Gastroesophageal sphincter (tissue), 4 donors: ENCODE measurements at regions not wholly inside any gene's neighbourhood (a gene's known extent, or its start where the extent isn't known, plus 50 kb on each side); places are given as distances from the start of the nearest gene placed in this dataset.

Experiments
- ATAC-seq: fragments of 150-250 bp; one replicate; pipeline ENCODE4 v1.9.1; 2016; ENCODE audit warnings: mild to moderate bottlenecking, moderate library complexity
- H3K27ac ChIP-seq, 4 donors: fragments of 200-600 bp; sonication (generic) in 3 of 4; 1 replicate in 3 of 4; 2 replicates in 1 of 4; pipeline ENCODE4 v1.5.1; 2016 to 2019
- H3K27me3 ChIP-seq: fragments of 200-600 bp; sonication (generic); one replicate; pipeline ENCODE4 v1.5.1; 2019
- H3K36me3 ChIP-seq, 2 donors: fragments of 200-600 bp; sonication (generic); one replicate each; pipeline ENCODE4 v1.5.1; 2019; ENCODE audit warnings: control low read depth in 1 of 2
- H3K4me1 ChIP-seq, 3 donors: fragments of 200-600 bp; sonication (generic); 1 replicate in 2 of 3; 2 replicates in 1 of 3; pipeline ENCODE4 v1.5.1; 2016 to 2019; ENCODE audit warnings: control low read depth in 2 of 3
- H3K4me3 ChIP-seq, 2 donors: fragments of 200-600 bp; sonication (generic); one replicate each; pipeline ENCODE4 v1.5.1; 2019; ENCODE audit warnings: mild to moderate bottlenecking in 1 of 2, moderate library complexity in 1 of 2
- H3K9me3 ChIP-seq, 3 donors: fragments of 200-600 bp; sonication (generic); one replicate each; pipeline ENCODE4 v1.5.1; 2017 to 2019; ENCODE audit warnings: control low read depth in 2 of 3
- EP300 ChIP-seq: sonication (generic); formaldehyde crosslinking; IDR thresholded peaks from one replicate; pipeline ENCODE4 v1.6.1; 2017; ENCODE audit warnings: antibody characterized with exemption, mild to moderate bottlenecking
- POLR2A ChIP-seq, 2 donors: fragments of 450-650 bp; IDR thresholded peaks; one replicate each; pipeline ENCODE4 v1.6.1; 2017; ENCODE audit warnings: antibody characterized with exemption in 2 of 2, mild to moderate bottlenecking in 2 of 2, moderate library complexity in 1 of 2
- POLR2AphosphoS5 ChIP-seq: sonication (generic); formaldehyde crosslinking; IDR thresholded peaks from one replicate; pipeline ENCODE4 v1.6.1; 2017; ENCODE audit warnings: antibody characterized with exemption
- WGBS, 2 donors: methylation state at CpG; one replicate each; pipeline ENCODE4 v1.1.5; 2018; ENCODE audit warnings: low coverage in 1 of 2; 5-methylcytosine and 5-hydroxymethylcytosine counted together
- TF ChIP-seq, protein P1 (sequence below), 4 experiments: fragments of 200-600 bp in 2 of 4; fragments of 450-650 bp in 2 of 4; sonication (generic) in 1 of 4; IDR thresholded peaks; one replicate each; pipeline ENCODE4 v1.5.1; 2017 to 2019; ENCODE audit warnings: antibody characterized with exemption in 4 of 4, mild to moderate bottlenecking in 2 of 4, moderate library complexity in 2 of 4

DNA sequence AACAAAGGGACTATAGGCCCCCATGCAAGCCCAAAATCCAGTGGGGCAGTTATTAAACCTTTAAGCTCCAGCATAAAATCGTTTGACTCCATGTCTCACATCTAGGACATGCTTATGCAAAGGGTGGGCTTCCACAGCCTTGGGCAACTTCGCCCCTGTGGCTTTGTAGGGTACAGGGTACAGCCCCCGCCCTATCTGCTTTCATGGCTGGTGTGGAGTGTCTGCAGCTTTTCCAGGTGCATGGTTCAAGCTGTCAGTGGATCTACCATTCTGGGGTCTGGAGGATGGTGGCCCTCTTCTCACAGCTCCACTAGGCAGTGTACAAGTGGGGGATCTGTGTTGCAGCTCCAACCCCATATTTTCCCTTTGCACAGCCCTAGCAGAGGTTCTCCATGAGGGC is 559.8 kb upstream of the TECRL start:
- TF ChIP-seq POLR2AphosphoS5 (no peak), EP300 (no peak), POLR2A (IDR thresholded peaks at IDR 0.05) (no peak)
- TF ChIP-seq, protein P1, sequence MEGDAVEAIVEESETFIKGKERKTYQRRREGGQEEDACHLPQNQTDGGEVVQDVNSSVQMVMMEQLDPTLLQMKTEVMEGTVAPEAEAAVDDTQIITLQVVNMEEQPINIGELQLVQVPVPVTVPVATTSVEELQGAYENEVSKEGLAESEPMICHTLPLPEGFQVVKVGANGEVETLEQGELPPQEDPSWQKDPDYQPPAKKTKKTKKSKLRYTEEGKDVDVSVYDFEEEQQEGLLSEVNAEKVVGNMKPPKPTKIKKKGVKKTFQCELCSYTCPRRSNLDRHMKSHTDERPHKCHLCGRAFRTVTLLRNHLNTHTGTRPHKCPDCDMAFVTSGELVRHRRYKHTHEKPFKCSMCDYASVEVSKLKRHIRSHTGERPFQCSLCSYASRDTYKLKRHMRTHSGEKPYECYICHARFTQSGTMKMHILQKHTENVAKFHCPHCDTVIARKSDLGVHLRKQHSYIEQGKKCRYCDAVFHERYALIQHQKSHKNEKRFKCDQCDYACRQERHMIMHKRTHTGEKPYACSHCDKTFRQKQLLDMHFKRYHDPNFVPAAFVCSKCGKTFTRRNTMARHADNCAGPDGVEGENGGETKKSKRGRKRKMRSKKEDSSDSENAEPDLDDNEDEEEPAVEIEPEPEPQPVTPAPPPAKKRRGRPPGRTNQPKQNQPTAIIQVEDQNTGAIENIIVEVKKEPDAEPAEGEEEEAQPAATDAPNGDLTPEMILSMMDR (IDR thresholded peaks at IDR 0.05) = no peak
- H3K27me3 ChIP-seq = no peaks in the 10 kb centered on the region
- H3K9me3 ChIP-seq = no peaks in the 10 kb centered on the region
- no peak for ATAC-seq
- WGBS, 2 donors = 71 to 83% methylated on average over 1 to 2 of the region's 3 CpGs
- no peaks in the 10 kb centered on the region for H3K4me1 ChIP-seq
- no peaks in the 10 kb centered on the region for H3K36me3 ChIP-seq
- H3K27ac ChIP-seq = no peak overlapping the region
- no peak overlapping the region for H3K4me3 ChIP-seq

DNA sequence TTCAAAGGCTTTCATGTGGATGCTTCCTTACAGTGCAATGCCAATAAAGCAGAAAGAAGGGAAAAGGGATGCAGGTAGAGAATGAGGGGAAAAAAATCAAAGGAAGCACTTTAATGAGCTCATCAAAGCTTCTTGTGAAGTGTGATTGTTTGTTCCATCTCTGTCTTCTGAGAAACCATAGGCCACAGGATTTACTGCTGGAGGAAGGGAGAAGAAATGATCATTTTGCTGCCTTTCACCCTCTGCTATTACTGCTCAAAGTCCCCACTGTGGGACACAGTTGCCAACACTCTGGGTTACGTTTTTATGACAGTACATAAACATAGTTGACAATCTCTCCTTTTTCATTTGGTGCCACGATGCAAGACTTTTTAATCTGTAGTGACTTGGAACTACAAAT is 558.0 kb upstream of the TECRL start:
- TF ChIP-seq, protein P1 (IDR thresholded peaks at IDR 0.05) = no peak
- TF ChIP-seq EP300 = no peak
- no peak for TF ChIP-seq POLR2AphosphoS5
- TF ChIP-seq POLR2A (IDR thresholded peaks at IDR 0.05) = no peak
- H3K27ac ChIP-seq = no peak overlapping the region
- no peaks in the 10 kb centered on the region for H3K36me3 ChIP-seq
- 36 to 44% methylated on average over 2 of the region's 2 CpGs for WGBS, 2 donors
- H3K27me3 ChIP-seq = no peaks in the 10 kb centered on the region
- no peaks in the 10 kb centered on the region for H3K4me1 ChIP-seq
- H3K9me3 ChIP-seq = no peaks in the 10 kb centered on the region
- ATAC-seq = no peak
- H3K4me3 ChIP-seq = no peak overlapping the region

DNA sequence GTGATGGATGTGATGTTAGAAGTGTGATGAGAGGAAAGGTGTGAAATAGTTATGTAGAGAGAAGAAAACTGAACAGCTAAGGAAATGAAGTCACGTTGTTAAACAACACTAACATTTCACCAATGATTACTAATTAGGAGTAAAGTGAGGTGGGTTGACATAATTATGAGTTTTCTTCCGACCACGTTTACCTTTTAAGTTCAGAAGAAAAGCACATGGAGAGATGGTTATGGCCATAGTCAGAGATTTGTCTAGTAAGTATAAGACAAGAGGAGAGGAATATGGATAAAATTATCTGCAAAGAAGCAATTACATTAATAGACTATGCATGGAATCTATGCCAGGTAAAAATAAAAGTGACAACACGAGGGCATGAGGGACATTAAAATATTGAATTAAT is 551.3 kb upstream of the TECRL start:
- Histone ChIP-seq H3K9me3 (peaks cover 0 to 8% (median 0%) of the 10 kb centered on the region in 3 donors), H3K4me3 (no peak overlapping the region), H3K36me3 (no peaks in the 10 kb centered on the region), H3K4me1 (no peaks in the 10 kb centered on the region), H3K27me3 (no peaks in the 10 kb centered on the region), H3K27ac (no peak overlapping the region)
- WGBS, 2 donors = 46 to 61% methylated on average over 4 of the region's 4 CpGs
- ATAC-seq = no peak
- TF ChIP-seq, protein P1 (IDR thresholded peaks at IDR 0.05) = no peak
- TF ChIP-seq POLR2A (IDR thresholded peaks at IDR 0.05) (no peak), EP300 (no peak), POLR2AphosphoS5 (no peak)

DNA sequence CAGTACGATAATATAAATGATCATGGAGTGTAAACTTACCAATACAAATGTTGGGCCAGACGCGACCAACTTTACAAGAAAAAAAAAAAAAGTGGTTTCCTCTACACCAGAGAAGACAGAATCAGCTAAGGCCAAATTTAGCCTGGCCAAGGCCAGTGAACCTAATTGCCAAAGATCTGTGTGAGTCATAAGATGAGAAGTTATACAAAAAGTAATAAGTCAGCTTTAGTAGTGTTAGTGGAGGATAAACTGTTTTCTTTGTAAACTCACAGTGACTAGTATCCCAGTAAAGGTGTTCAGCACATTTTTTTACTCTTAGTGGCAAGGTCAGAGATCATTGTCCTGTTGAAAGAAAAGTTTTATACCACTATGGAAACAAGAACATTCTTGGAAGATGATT is 531.4 kb upstream of the TECRL start:
- no peaks in the 10 kb centered on the region for H3K36me3 ChIP-seq
- no peak overlapping the region for H3K27ac ChIP-seq
- WGBS, 2 donors = 31 to 88% methylated on average over 1 to 3 of the region's 3 CpGs
- no peak for ATAC-seq
- H3K9me3 ChIP-seq = no peaks in the 10 kb centered on the region
- no peaks in the 10 kb centered on the region for H3K4me1 ChIP-seq
- H3K27me3 ChIP-seq = no peaks in the 10 kb centered on the region
- TF ChIP-seq POLR2A (IDR thresholded peaks at IDR 0.05) = no peak
- TF ChIP-seq, protein P1 (IDR thresholded peaks at IDR 0.05) = no peak
- TF ChIP-seq EP300 = no peak
- no peak for TF ChIP-seq POLR2AphosphoS5
- no peak overlapping the region for H3K4me3 ChIP-seq

DNA sequence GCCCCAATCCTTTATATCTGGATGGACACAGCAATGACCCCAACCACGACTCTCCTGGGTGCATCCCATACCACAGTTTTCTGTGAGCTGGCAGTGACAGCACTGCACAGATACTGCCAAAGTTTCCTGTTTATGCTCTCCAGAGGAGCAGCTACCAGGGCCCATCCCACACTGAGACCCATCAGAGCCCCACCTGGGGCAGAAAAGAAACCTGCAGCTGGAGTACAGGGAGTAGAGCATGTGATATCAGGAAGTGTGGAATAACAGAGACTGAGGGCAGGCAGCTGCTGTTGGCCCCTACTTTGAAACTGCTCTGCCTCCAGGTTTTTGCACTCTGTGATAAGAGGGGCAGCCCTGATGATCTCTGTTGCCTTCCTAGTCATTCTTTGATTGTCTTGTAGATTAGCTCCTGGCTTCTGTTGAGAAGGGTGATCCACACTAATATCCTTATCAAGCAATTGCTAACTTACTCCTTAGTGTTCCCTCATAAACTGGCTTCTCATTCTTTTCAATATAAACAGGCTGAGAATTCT is 526.3 kb upstream of the TECRL start:
- Histone ChIP-seq H3K9me3 (no peaks in the 10 kb centered on the region), H3K27ac (no peak overlapping the region), H3K36me3 (no peaks in the 10 kb centered on the region), H3K27me3 (no peaks in the 10 kb centered on the region), H3K4me3 (no peak overlapping the region), H3K4me1 (no peaks in the 10 kb centered on the region)
- ATAC-seq = no peak
- WGBS, 2 donors = 78 to 100% methylated on average over 1 of the region's 1 CpG
- no peak for TF ChIP-seq POLR2A (IDR thresholded peaks at IDR 0.05)
- TF ChIP-seq EP300 = no peak
- TF ChIP-seq, protein P1 (IDR thresholded peaks at IDR 0.05) = no peak
- no peak for TF ChIP-seq POLR2AphosphoS5
